ENCODE measurements at regions not wholly inside any gene's neighbourhood (a gene's known extent, or its start where the extent isn't known, plus 50 kb on each side); places are given as distances from the start of the nearest gene placed in this dataset.

GRCh38 chr14:71214241-71214640, 307.0 kb downstream of the PCNX1 start:
- TF ChIP-seq, protein P1, sequence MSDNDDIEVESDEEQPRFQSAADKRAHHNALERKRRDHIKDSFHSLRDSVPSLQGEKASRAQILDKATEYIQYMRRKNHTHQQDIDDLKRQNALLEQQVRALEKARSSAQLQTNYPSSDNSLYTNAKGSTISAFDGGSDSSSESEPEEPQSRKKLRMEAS (IDR thresholded peaks at IDR 0.05) = no peak
- no peak for TF ChIP-seq TAF1 (conservative IDR thresholded peaks at IDR 0.05)
- TF ChIP-seq, protein P2, sequence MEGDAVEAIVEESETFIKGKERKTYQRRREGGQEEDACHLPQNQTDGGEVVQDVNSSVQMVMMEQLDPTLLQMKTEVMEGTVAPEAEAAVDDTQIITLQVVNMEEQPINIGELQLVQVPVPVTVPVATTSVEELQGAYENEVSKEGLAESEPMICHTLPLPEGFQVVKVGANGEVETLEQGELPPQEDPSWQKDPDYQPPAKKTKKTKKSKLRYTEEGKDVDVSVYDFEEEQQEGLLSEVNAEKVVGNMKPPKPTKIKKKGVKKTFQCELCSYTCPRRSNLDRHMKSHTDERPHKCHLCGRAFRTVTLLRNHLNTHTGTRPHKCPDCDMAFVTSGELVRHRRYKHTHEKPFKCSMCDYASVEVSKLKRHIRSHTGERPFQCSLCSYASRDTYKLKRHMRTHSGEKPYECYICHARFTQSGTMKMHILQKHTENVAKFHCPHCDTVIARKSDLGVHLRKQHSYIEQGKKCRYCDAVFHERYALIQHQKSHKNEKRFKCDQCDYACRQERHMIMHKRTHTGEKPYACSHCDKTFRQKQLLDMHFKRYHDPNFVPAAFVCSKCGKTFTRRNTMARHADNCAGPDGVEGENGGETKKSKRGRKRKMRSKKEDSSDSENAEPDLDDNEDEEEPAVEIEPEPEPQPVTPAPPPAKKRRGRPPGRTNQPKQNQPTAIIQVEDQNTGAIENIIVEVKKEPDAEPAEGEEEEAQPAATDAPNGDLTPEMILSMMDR (IDR thresholded peaks at IDR 0.05; ENCODE audit: low read depth, low read length, missing input control) = no peak
- TF ChIP-seq GABPA (IDR thresholded peaks at IDR 0.05 in 1 of 2, conservative IDR thresholded peaks at IDR 0.05 in 1 of 2) = no peak
- no peak for TF ChIP-seq RAD21 (IDR thresholded peaks at IDR 0.05)
- no peak for TF ChIP-seq FOXA2 (IDR thresholded peaks at IDR 0.05)
- TF ChIP-seq ZBTB33 (IDR thresholded peaks at IDR 0.05) = no peak
- TF ChIP-seq SP1 (IDR thresholded peaks at IDR 0.05) = no peak
- no peak for TF ChIP-seq HNF4A (conservative IDR thresholded peaks at IDR 0.05)
